Lung microvascular endothelial cell (primary cell): ENCODE measurements at regions not wholly inside any gene's neighbourhood (a gene's known extent, or its start where the extent isn't known, plus 50 kb on each side); places are given as distances from the start of the nearest gene placed in this dataset.
"Not testable (repeated sequence)": the region's sequence is repeated elsewhere in the genome, so short reads cannot be mapped to it uniquely, and the experiment has no call there.

Experiments
- DNase-seq, 2 donors: peaks; one replicate each; pipeline versions ENCODE4 v3.0.0 to v3.0.0-alpha.2; 2010; ENCODE audit warnings: low read depth in 2 of 2

GRCh38 chrX:121431514-121431913 is 384.1 kb downstream of the GLUD2 start:
- DNase-seq, result not testable (repeated sequence)

GRCh38 chrX:121433289-121433688 is 385.9 kb downstream of the GLUD2 start:
- DNase-seq, result no peak

GRCh38 chrX:121437666-121438065 is 390.3 kb downstream of the GLUD2 start:
- DNase-seq, result not testable (repeated sequence)

- DNase-seq, result no peak
Measured at GRCh38 chrX:121455890-121456289, 408.5 kb downstream of the GLUD2 start.

GRCh38 chrX:121456315-121456714 is 408.9 kb downstream of the GLUD2 start:
- no peak for DNase-seq

GRCh38 chrX:121457096-121457495 is 409.7 kb downstream of the GLUD2 start:
- no peak for DNase-seq

- DNase-seq, result no peak
Measured at GRCh38 chrX:121479406-121479805, 432.0 kb downstream of the GLUD2 start.

GRCh38 chrX:121496966-121497365 is 449.6 kb downstream of the GLUD2 start:
- no peak for DNase-seq

- no peak for DNase-seq
Measured at GRCh38 chrX:121504153-121504552, 456.7 kb downstream of the GLUD2 start.

- DNase-seq, result no peak
Measured at GRCh38 chrX:121546317-121546716, 498.9 kb downstream of the GLUD2 start.

- no peak for DNase-seq
Measured at GRCh38 chrX:121558886-121559285, 511.5 kb downstream of the GLUD2 start.

GRCh38 chrX:121562616-121563015 is 515.2 kb downstream of the GLUD2 start:
- no peak for DNase-seq

GRCh38 chrX:121569609-121570008 is 522.2 kb downstream of the GLUD2 start:
- DNase-seq, result no peak

GRCh38 chrX:121570072-121570841 is 522.8 kb downstream of the GLUD2 start:
- DNase-seq, result peak in 1 of 2 donors; percentile 0

- DNase-seq, result no peak
Measured at GRCh38 chrX:121571333-121571732, 523.9 kb downstream of the GLUD2 start.

GRCh38 chrX:121574384-121574783 is 527.0 kb downstream of the GLUD2 start:
- not testable (repeated sequence) for DNase-seq

GRCh38 chrX:121579016-121579760 is 531.8 kb downstream of the GLUD2 start:
- DNase-seq, result peak; percentile 6 to 33

GRCh38 chrX:121581885-121582284 is 534.5 kb downstream of the GLUD2 start:
- DNase-seq, result no peak

- DNase-seq, result no peak
Measured at GRCh38 chrX:121585626-121586025, 538.2 kb downstream of the GLUD2 start.

- DNase-seq, result no peak
Measured at GRCh38 chrX:121592884-121593283, 545.5 kb downstream of the GLUD2 start.

GRCh38 chrX:121598356-121598755 is 550.9 kb downstream of the GLUD2 start:
- no peak for DNase-seq

GRCh38 chrX:121635141-121635540 is 587.7 kb downstream of the GLUD2 start:
- DNase-seq, result no peak

- no peak for DNase-seq
Measured at GRCh38 chrX:121639781-121640180, 592.4 kb downstream of the GLUD2 start.
